SK-N-MC (cell line): ENCODE measurements at regions not wholly inside any gene's neighbourhood (a gene's known extent, or its start where the extent isn't known, plus 50 kb on each side); places are given as distances from the start of the nearest gene placed in this dataset.

Source experiments
- EZH2 ChIP-seq: fragments of 200-600 bp; sonication (generic); IDR thresholded peaks from one replicate; pipeline ENCODE4 v1.6.1; 2017; ENCODE audit warnings: antibody characterized with exemption
- FOXP2 ChIP-seq: optimal IDR thresholded peaks from 2 replicates; pipeline ENCODE3; 2011; ENCODE audit warnings: mild to moderate bottlenecking, moderate library complexity; ENCODE audit not compliant: insufficient read depth; ENCODE audit errors: extremely low read length, control extremely low read depth
- POLR2AphosphoS5 ChIP-seq: IDR thresholded peaks from 2 replicates; pipeline ENCODE4 v1.6.1; 2012; ENCODE audit warnings: mild to moderate bottlenecking, low read depth, low read length, borderline replicate concordance

DNA sequence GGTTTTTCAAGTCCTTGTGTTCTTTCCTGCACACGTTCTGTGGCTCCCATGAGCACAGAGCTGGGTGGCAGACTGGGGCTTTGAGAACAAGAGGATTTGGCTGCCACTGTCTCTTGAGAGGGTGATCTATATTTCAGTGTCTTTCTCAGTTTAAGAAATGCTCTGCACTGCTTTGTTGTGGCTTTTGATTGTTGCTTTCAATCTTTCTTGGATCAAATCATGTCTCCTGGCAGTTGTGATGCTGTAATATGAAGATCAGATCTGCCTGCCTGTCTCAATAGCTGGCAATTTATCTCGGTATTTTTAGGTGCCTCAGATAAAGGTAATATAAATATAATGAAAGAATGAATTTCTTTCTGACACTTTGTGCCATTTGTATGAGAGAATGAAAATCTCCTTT is 273.3 kb upstream of the LCORL start:
- TF ChIP-seq EZH2 (no peak), POLR2AphosphoS5 (no peak), FOXP2 (no peak)
